GM12892 (cell line): ENCODE measurements at regions not wholly inside any gene's neighbourhood (a gene's known extent, or its start where the extent isn't known, plus 50 kb on each side); places are given as distances from the start of the nearest gene placed in this dataset.

Experiments
- POLR2A ChIP-seq: IDR thresholded peaks from 2 replicates; pipeline ENCODE4 v1.6.1; 2011; ENCODE audit warnings: low read depth, low read length, control low read depth
- POLR2AphosphoS5 ChIP-seq: IDR thresholded peaks from 2 replicates; pipeline ENCODE4 v1.6.1; 2011; ENCODE audit warnings: low read depth, low read length, control low read depth
- TAF1 ChIP-seq: IDR thresholded peaks from 2 replicates; pipeline ENCODE4 v1.6.1; 2011; ENCODE audit warnings: low read depth, mild to moderate bottlenecking, control low read depth, low read length, borderline replicate concordance

GRCh38 chr11:23263466-23263865, 403.2 kb upstream of the CCDC179 start:
- no peak for TF ChIP-seq TAF1
- no peak for TF ChIP-seq POLR2A
- TF ChIP-seq POLR2AphosphoS5 = no peak
